CD4-positive, alpha-beta T cell treated with Interleukin-17A for 1 hour (primary cell): ENCODE measurements at regions not wholly inside any gene's neighbourhood (a gene's known extent, or its start where the extent isn't known, plus 50 kb on each side); places are given as distances from the start of the nearest gene placed in this dataset.
"Not testable (repeated sequence)": the region's sequence is repeated elsewhere in the genome, so short reads cannot be mapped to it uniquely, and the experiment has no call there.

ENCODE experiments used
- DNase-seq: peaks from one replicate; pipeline ENCODE4 v3.0.0-alpha.2; 2020

GRCh38 chr6:92485487-92485886 lies 933.9 kb downstream of the EPHA7 start:
- DNase-seq, result no peak

GRCh38 chr6:92479831-92480230 lies 939.5 kb downstream of the EPHA7 start:
- DNase-seq, result no peak

DNA sequence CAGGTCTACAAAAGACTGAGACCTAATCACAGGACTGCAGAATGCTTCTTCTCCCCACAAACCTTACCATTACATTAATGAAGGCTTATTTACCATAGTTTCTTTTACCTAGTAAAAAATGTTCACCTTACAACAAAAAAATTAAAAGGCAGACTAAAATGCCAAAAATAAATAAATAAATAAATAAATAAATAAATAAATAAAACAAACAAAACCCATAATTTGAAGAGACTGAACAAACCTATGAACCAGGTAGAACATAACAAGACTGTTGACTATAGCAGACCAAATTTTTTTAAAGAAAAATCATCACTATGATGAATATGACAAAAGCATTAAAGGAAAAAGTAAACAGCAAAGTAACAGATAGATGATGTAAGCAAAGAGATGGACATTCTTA lies 946.3 kb downstream of the EPHA7 start:
- DNase-seq, result no peak

DNA sequence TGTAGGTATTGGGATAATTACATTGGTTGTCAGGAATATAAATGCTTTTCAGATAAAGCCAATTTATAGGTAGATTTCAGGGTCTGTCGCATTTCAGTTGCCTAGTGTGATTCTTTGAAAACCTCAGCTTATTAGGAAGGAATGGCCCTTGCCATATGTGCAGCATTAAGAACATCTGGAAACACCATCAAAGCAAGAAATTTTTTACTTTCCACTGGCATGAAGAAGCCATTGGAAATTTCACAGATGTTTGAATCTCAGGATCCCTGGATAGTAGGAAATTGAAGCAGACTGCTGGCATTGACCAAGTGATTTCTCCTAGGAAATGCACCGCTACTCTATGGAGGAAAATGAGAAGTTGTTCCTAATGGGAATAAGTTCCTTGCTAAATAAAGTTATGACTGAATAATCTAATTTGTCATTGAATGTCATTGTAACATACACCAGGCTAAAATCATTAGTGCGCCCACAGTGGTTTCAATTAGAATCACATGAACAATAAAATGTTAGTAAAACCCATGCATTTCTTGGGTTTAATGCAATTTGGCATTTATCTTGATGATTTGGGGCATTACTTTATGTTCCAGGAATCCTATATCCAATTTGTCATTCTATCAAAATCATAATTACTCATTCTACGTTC lies 950.1 kb downstream of the EPHA7 start:
- no peak for DNase-seq

DNA sequence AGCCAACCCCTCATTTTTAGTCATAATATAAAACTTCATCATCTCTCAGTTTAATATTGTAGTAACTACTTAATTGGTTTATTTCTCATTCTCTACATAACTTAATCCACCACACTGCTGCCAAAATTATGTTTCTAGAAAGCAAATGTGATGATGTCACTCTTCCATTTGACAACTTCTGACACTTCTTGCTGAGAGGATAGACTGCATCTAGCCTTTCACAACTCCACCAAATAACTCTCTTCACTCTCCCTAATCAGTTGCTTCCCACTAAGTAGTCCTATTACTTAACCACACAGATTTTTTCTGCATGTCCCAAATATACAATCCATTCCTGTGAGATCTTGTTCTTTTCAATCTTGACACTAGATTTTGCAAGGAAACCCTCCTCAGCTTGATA lies 951.3 kb downstream of the EPHA7 start:
- no peak for DNase-seq

DNA sequence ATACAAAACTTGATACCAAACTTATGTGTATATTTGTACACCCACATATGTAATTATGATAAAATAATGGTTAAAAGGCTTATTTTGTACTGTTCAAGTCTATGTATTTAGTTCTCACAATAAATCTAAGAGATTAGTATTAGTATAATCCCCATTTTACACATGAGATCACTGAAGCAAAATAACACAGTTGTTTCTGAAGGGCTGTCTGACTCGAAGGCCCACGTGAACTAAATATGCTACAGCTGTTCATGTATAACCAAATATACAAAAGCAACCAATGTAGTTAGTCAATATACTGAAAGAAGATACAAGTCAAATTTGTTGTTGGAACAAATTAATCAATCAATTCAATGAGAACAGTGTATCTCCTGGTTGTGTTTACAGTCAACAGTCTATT lies 959.2 kb downstream of the EPHA7 start:
- DNase-seq, result no peak

GRCh38 chr6:92459606-92460005 lies 959.8 kb downstream of the EPHA7 start:
- DNase-seq, result no peak

DNA sequence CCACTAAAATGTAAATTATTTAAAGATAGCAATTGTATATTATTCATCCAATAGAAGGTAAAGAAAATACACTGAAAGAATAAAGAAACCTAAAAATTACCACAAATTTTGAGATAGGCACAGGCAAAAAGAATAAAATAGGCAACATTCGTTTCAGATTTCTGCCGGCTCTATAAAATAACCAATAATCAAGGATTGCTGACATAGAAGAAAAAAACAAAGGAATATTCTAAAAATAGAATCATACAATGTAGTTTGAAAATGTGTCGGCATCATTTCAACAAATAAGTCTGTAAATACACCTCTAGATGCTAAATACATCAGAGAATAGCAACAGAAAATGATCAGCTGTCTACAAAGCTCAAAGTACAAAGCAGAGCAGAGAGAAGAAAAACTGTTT lies 973.3 kb downstream of the EPHA7 start:
- DNase-seq, result no peak

DNA sequence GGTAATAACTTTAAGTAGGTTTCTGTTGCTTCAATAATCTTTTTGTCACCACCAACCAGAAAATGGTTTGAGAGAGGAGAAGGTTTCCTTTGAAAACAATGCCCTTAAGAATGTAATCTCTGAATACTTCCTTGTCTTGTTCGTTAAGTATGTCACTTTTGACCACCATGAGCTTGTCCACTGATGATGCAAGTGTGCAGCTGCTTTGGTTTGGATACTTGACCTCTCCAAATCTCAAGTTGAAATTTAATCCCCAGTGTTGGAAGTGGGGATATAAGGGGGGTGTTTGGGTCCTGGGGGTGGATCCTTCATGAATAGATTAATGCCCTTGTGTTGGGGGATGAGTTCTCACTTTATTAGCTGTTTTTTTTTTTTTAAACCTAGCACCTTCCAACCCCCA lies 985.4 kb downstream of the EPHA7 start:
- DNase-seq, result no peak

- DNase-seq, result no peak
These were observed 987.9 kb downstream of the EPHA7 start for GRCh38 chr6:92431502-92431901.

GRCh38 chr6:92428448-92428847 lies 990.9 kb downstream of the EPHA7 start:
- DNase-seq, result no peak

DNA sequence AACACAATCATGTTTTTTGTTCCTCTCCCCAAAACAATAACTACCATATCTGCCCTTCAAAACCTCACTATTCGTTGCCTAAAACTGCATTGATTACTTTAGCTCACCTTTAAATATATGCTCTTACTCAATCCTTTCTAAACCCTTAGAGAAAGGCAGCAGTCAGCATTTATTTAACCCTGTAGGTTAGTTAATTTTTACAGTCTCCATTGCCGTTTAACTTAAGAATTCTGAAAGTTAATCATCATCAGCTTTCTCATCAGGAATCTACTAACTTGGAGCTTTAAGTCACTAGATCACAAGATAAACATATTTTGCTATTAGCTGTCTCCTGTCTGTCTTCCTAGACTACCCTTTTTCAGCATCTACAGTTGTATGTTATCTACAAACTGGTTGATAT lies 991.9 kb downstream of the EPHA7 start:
- DNase-seq, result no peak

- no peak for DNase-seq
These were observed 1003.7 kb downstream of the EPHA7 start for GRCh38 chr6:92415656-92416055.

DNA sequence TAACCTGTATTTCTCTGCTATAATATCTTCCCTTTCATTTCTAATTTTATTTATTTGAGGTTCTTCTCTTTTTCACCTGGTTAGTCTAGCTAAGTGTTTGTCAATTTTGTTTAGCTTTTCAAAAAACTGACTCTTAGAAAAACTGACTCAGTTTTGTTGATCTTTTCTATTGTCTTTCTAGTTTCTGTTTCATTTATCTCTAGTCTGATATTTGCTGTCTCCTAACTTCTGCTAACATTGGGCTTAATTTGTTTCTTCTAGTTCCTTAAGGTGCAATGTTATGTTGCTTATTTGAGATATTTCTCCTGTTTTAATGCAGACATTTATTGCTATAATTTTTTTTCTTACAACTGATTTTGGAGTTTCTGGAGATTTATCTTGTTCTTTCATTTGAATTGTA lies 1011.0 kb downstream of the EPHA7 start:
- no peak for DNase-seq

DNA sequence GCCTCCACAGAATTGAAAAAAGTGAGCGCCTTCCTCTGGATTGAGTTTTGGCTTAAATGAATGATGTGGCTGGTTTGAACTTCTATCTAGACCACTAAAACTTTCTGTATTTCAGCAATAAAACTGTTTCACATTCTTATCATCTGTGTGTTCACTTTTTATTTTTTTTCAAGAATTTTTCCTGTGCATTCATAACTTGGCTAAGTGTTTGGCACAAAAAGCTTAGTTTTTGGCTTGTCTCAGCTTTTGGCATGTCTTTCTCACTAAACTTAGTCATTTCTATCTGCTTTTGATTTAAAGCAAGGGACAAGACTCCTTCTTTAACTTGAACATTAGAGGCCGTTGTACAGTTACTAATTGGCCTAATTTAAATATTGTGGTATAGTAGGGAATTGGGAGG lies 1015.1 kb downstream of the EPHA7 start:
- no peak for DNase-seq

- DNase-seq, result no peak
These were observed 1019.4 kb downstream of the EPHA7 start for GRCh38 chr6:92399911-92400310.

GRCh38 chr6:92388706-92389105 lies 1030.7 kb downstream of the EPHA7 start:
- DNase-seq, result not testable (repeated sequence)

DNA sequence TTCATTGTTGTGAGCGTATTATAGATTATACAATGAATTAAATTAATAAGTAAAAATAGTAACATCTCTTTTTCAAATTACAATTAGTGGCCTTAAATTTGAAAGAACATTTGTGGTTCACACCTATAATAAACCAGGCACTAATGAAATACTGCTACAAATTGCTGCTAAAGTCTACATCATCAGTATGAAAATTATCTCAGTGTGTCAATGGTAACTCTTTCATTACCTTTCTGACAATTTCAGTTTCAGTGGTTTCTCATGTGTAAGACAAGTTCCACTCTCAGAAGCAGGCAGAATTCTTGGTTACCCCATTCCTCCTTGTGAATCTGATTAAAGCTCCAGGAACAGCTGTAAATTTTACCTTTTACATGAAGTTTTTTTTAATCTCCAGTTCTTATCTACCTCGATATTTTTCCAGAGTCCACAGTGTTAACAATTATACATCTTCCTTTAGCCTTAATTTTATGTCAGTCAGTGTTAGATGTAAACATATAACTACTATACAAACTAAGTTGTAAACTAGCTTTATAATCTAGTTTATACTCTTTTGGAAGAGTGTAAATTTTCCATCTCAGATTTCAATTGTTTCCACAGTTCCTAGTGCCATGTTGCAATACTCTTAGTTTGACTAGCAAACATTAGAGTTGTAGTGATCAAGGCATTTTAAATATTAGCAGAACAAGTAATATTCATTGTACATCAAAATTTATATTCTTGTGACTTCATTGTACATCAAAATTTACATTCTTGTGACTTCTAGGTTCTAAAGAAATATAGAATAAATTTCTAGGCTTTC lies 1038.4 kb downstream of the EPHA7 start:
- no peak for DNase-seq

DNA sequence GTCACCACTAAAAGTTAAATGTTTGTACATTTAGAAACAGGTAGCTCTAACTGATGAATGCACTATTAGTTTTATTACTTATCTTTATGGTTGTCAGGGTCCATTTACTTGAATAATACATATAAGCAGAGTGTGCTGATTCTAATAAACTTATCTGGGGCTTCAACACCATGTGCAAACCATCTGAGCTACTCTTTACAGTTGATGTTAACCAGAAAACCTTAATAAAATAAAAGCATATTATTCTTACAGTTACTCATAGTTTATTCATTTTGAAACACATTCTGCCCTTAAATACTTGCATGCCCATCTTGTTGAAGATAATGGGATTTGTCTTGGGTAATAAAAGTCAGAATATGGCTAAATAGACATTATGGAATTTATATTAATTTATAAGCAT lies 1042.2 kb downstream of the EPHA7 start:
- no peak for DNase-seq

DNA sequence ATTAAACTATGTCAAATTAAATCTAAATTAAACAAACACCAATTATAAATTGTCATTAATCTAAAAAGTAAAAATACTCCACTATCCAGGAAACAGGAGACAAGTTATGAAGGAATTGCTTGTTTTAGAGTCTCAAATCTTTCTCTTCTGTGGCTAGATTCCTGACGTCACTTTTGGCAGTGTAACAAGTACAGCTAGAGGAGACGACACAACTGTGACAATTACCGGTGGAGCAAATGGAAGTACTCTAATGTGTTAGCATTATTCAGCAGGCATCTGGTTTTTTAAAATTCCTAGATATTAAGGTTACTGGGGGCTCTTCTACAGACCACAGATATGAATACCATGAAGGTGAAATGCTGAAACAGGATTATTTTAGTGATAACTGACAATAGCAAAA lies 1042.7 kb downstream of the EPHA7 start:
- DNase-seq, result no peak

DNA sequence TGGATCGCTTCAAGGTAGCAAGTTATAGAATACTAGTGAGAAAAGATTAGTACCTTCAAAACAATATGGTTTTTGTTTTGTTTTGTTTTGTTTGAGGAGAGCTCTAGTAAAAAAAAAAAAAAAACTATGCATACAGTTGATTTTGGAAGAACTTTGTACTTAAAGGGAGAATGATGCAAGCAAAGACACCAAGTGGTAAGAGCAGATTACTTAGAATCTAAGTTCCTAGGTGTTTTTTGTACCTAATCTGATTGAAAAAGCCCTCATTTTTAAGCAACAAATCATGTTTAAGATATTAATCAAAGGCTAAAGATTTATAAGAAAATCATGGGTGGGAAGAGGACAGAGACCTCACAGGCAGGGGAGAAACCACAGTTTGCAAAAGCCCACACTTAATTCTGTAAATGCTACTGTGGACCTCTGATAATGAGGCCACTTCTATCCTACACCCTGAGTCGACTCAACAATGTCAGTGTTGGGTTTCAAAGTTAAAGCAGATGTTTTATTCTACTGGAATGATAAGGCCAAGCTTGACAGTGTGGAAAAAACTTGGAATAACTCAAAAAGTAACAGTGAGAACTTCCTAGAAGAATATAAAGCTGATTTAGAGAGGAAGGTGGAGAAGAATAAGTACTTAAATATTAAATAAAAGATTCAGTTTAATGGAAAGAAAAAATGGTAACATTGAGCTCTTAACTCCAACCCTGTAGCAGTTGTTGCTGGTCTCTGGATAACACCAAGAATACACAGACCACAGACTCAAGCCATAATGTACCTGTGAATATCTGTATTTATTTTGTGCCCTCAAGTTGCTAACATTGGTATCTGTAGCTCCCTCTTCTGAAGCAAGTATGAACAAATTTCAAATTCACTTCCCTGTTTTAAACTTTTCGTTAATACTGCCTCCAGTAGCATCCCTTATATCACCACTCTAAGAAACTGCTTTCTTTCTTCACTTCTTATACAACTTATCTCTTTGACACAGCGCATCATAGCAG lies 1047.8 kb downstream of the EPHA7 start:
- DNase-seq, result no peak

DNA sequence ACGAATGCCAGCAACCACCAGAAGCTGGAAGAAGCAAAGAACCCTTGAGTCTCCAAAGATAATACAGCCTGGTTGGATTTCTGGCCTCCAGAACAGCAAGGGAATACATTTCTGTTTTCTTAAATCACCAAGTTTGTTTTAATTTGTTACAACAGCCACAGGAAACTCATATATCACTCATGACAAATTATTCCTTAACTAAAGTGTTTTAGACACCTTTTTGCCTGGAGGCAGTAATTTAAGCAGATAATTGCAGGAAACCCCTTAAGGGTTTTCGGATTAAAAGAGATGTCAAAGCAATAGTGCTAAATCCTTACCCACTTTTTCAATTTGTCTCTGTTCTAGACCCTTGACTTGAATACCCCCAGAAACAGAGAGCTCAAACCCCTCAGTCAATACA lies 1050.0 kb downstream of the EPHA7 start:
- DNase-seq, result no peak

- no peak for DNase-seq
These were observed 1054.3 kb downstream of the EPHA7 start for GRCh38 chr6:92364948-92365541.
